GM18502 (cell line): ENCODE measurements at regions not wholly inside any gene's neighbourhood (a gene's known extent, or its start where the extent isn't known, plus 50 kb on each side); places are given as distances from the start of the nearest gene placed in this dataset.
"Not testable (repeated sequence)": the region's sequence is repeated elsewhere in the genome, so short reads cannot be mapped to it uniquely, and the experiment has no call there.

Experiments used
- ATAC-seq: cut with Tn5 transposase; IDR thresholded peaks from one replicate; pipeline ENCODE4 v1.9.1; 2021; ENCODE audit warnings: mild to moderate bottlenecking; ENCODE audit not compliant: unreplicated experiment, poor library complexity

DNA sequence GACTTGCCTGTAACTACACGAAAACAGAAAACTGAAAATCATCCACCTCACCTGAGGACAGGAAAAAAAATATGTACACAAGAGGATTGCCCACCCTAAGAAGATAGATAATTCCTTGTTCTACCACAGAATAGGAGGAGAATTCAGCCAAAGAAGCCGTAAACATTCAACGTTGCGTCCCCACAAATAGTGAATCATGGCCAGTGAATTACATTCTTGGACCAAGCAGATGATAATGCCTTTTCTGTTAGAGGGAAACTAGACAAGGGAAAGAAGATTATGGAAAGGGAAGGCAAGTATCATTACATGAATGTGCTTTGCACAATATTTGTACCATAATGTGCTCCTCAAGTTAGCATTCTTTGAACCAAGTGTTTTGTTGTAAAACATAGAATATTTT is 95.5 kb upstream of the C1QTNF7 start:
- no peak for ATAC-seq

- no peak for ATAC-seq
Observed at GRCh38 chr4:15333692-15334633, 93.9 kb upstream of the C1QTNF7 start.

DNA sequence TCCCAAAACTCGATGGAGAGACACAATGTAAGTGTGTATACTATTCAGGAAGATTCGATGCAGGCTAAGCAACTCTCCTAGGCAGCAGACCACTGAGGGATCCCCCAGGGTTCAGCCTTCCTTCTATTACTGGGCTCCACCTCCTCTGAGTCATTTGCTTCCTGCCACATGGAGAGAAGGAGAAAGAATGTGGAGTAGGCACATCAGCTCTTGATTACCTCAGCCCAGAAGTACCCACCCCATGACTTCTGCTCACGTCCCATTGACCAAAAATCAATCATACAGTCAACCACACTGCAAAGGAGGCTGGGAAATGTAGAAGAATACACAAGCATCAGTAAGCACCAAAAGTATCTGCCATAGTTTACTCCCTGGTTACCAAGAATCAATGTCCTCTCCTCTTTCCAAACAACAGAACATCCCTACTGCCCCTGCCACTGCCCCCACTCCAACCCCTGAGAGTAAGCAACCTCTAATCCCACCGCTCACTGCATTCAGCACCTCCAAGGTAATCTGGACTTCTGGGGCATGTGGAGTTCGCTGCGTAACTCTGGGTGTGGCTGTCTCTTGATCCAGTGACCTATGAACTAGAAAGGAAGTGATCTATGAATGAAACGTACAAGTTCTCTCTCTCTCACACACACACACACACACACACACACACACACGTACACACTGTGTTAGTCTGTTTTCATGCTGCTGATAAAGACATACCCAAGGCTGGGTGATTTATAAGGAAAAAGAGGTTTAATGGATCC is 91.2 kb upstream of the C1QTNF7 start:
- no peak for ATAC-seq

DNA sequence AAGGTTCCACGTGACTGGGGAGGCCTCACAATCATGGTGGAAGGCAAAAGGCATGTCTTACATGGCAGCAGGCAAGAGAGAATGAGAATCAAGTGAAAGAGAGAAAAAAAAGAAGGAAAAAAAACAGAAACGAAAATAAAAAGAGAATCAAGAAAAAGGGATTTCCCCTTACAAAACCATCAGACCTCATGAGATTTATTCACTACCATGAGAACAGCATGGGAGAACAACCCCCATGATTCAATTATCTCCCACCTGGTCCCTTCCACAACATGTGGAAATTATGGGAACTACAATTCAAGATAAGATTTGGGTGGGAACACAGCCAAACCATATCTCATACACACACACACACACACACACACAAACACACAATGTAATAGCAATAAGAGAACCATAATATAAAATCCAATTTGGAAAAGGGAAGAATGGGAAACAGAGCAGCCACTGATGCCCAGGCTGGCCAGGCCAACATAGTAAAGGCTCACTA is 90.6 kb upstream of the C1QTNF7 start:
- ATAC-seq = not testable (repeated sequence)

DNA sequence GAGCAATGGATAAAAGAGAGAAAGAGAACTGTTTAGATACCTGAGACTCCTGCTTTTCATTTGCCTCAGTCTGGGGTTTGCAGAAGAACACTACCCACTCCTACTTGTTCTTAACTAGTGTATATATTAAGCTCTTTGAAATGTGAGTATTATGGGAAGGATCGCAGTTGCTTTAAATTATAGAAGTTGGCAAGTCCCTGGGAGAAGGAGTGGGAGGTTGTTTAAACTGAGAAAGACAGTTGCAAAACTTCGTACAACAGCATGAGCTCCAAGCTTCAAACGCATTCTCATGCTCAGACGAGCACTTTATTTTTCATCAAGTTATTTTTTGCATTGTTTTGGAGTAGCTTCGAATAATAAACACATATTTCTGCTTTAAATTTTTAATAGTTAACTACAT is 88.1 kb upstream of the C1QTNF7 start:
- ATAC-seq = no peak

DNA sequence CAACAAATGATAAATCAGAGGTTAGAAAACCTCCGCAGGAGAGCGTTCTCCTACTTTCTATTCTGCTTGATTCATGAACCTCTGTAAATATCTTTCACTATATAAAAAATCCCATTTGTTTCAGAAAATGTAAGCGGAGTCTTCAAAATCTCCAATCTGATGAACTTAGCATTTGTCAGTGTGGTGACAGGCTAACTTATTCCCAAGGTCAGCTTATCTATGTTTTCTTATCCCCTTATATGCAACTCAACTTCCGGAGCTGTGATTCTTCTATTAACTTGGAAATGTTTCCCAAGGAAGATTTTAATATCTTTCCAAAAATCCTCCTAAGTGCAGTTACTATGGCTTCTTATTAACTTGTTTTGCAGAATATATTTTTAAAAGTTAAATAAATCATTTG is 87.5 kb upstream of the C1QTNF7 start:
- ATAC-seq = no peak

DNA sequence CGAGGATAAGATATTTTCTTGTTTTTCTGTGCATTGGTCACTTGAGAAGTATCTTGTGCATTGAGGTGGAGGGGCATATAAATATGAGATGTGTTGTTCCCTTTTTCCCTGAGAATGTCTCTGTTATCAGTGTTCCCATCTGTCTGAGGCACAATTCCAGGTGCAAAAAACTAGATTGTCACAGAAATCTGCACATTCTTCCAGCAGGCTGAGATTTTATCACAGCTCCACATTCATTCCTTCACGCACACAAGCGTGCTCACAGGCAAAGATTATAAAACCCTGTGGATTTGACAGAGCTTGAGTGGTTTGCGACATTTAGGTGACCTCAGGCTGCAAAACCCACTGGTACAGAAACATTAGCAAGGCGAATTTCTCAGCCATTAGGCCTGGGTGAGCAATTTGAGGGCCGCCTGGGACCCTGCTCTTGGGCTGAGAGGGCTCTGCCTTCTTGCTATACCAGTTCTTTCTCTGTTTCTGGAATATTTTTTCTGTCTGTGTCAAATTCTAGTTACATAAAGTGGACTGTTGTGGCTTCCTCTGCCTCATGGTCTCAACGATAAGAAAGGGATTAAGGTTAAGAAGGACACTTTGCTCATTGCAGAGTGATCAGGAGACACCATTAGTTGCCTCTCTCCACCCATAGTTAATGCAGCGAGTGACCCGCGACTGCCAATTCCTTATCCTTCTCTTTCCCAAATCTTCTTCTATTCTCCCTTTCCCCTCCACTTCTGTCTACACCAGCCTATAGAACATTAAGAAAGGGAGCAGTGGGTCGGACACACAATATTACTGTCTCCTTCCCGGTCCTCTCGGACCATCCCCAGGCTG is 86.7 kb upstream of the C1QTNF7 start:
- ATAC-seq = no peak

DNA sequence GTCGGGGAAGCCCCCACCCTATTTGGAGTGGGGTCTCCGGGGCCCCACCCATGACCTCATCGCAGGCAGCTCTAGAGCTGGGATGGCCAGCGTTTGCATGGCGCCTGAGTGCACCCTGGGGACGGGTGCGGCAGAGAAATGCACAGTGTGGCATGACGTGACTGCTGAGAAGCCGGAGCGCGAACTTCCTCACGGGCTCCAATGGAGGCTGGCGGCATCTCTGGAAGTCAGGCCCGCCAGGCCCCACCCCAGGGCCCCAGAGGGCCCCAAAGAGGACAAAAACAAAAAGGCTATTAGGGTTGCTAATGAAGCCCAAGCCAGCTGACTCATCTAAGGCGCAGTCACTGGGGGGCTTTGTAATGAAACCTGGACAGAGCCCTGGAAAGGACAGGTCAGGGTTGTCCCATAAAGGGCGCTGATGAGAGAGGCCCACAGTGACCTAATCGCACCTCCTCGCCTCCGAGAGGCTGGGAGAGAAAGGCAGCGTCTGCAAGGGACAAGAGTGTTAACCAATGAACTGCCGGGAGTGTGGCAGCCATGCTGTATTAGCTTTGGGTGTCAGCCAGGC is 86.0 kb upstream of the C1QTNF7 start:
- ATAC-seq = no peak

DNA sequence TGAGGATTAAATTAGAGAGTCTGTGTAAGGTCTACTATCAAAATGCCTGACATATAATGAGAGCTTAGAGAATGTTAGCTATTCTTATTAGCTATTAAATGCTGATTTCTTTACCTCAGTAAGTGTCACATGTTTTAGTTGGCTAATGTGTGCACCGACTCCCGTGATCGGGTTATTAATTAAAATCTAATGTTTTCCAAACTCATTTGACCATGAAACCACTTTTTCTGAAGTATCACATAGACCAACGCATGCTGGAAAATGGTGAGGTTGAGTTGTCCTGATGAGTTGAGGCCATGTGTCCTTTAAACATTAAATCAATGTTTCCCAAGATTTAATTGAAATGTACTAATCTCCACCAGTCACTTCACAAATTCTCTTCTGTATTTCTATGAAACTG is 84.8 kb upstream of the C1QTNF7 start:
- ATAC-seq = no peak

- ATAC-seq = no peak
Observed at GRCh38 chr4:15343581-15343980, 84.3 kb upstream of the C1QTNF7 start.

DNA sequence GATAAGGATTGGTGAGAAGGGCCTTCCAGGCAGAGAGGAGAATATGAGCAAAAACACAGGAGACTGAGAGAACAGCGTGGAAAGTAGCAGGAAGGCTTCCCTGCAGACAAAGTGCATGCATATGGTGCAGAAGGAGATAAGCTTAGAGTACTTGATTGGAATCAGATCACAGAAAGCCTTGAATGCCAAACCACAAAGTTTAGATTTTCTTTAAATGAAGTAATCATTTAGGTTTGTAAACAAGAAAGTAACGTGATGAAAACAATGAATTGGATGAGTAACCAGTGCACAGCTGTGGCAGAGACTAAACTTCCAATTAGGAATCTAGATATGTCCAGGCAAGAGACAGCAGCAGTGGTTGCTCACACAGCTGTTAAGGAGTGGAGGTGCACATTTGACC is 83.8 kb upstream of the C1QTNF7 start:
- ATAC-seq = no peak

GRCh38 chr4:15345134-15345533 is 82.7 kb upstream of the C1QTNF7 start:
- ATAC-seq = no peak

DNA sequence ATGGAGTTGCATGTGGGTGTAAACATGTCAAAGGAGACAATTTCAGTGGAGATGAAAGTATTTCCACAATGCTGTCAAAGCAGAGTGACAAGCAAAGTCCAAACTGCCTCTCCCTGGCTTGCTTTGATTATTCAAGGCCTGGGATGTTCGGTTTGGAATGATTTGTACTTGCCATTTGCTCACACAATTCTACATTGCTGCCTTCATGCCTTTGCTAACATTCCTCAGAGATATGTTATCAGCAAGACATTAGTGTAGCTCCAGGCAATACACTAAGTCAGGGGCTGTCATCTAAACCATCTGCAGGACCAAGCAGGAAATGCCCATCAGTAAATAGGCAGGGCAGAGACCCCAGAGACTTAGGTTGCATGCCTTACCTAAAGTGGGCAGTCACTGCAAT is 79.6 kb upstream of the C1QTNF7 start:
- no peak for ATAC-seq

DNA sequence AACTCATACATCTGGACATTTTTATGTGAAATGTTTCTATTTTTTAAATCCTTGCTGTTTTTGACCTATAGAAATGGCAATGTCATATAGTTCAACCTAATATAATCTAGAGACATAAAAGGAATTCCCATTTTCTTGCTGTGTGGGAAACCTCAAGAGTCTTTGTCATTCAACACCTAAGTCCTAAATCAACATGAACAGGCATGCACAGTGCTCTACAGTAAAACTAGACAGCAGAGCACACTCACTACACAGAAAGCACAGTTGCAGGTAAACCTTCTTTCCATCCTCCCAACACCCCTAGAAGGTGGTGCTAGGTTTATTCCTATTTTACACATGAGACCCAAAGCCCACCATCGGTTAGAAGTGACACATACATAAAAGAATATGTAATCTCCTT is 79.1 kb upstream of the C1QTNF7 start:
- ATAC-seq = no peak

- ATAC-seq = no peak
Observed at GRCh38 chr4:15349531-15349935, 78.3 kb upstream of the C1QTNF7 start.

GRCh38 chr4:15349965-15350364 is 77.9 kb upstream of the C1QTNF7 start:
- ATAC-seq = no peak

GRCh38 chr4:15352524-15352923 is 75.3 kb upstream of the C1QTNF7 start:
- ATAC-seq = no peak

DNA sequence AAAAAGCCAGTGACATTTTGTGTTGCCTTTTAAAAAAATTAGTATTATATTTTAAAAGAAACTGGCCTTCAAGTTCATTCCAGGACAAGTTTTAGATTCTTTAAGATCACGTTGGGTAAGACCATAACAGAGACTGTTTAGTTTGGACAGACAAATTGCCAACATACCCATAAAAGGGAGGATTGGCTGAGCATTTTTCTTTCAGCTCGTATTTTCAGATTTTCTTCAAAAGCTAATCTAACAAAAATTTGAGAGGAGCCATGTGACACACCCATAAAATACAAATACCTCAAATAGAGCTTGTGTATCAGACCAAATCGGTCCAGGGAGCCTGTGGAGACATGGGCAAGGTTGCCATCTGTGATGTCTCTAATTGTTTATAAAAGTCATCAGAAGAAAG is 74.6 kb upstream of the C1QTNF7 start:
- ATAC-seq = no peak

DNA sequence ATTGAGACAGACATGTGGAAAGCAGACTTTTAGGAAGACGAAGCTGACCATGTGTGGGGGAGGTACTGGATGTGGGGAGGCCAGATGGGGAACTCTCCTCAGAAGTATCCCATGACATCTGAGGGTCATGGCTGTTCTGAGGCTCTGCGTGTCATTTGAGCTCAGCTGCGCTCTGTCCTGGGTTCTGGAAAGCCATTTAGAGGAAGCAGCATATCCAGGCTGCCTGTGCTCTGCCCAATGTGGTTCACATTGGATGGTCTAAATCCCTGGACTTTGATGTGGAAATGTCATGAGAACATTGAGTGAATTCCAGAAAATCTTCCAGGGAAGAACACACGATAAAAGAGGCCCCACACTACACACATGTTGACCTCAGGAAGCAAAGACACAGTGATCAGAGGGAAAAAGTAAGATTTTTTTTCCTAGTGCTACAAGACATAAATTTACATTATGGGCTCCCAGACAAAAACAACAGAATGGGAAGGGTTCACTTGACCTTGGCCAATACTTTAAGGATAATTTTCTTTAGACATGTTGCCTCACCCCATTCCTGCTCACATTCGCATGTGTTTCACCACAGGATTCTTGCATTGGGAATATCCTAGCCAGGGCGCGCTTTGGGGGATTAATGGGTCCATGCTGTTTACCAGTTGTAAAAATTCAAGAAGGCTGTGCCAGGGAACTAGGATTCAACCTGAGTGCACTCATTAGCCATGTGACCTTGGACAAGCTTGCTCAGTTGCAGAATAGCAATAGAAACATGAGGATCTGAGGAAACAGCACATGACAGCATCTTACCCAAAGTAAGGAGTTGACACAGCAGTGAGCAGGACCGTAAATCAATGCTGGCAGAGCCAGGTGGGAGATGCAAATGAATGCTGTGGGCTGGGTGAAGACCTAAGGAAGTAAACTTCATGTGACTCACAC is 73.2 kb upstream of the C1QTNF7 start:
- no peak for ATAC-seq
